Suprapubic skin (tissue), 4 donors: ENCODE measurements at regions not wholly inside any gene's neighbourhood (a gene's known extent, or its start where the extent isn't known, plus 50 kb on each side); places are given as distances from the start of the nearest gene placed in this dataset.
"Not testable (repeated sequence)": the region's sequence is repeated elsewhere in the genome, so short reads cannot be mapped to it uniquely, and the experiment has no call there.

ENCODE experiments used
- DNase-seq, 2 donors: peaks; one replicate each; pipeline ENCODE4 v3.0.0-alpha.2; 2019; ENCODE audit warnings: low spot score in 2 of 2
- H3K27ac ChIP-seq: fragments of 200-600 bp; sonication (generic); one replicate; pipeline ENCODE4 v1.5.1; 2019
- H3K27me3 ChIP-seq: fragments of 200-600 bp; sonication (generic); one replicate; pipeline ENCODE4 v1.5.1; 2019
- H3K36me3 ChIP-seq: fragments of 200-600 bp; sonication (generic); one replicate; pipeline ENCODE4 v1.5.1; 2019
- H3K4me1 ChIP-seq: fragments of 200-600 bp; sonication (generic); one replicate; pipeline ENCODE4 v1.5.1; 2019
- H3K4me3 ChIP-seq: fragments of 200-600 bp; sonication (generic); one replicate; pipeline ENCODE4 v1.5.1; 2019; ENCODE audit warnings: mild to moderate bottlenecking
- H3K9me3 ChIP-seq: fragments of 200-600 bp; sonication (generic); one replicate; pipeline ENCODE4 v1.5.1; 2019
- EP300 ChIP-seq: sonication (generic); formaldehyde crosslinking; IDR thresholded peaks from one replicate; pipeline ENCODE4 v1.6.1; 2017; ENCODE audit warnings: antibody characterized with exemption
- POLR2A ChIP-seq, 2 donors: fragments of 450-650 bp; IDR thresholded peaks; one replicate each; pipeline ENCODE4 v1.6.1; 2017; ENCODE audit warnings: antibody characterized with exemption in 2 of 2, mild to moderate bottlenecking in 2 of 2, moderate library complexity in 2 of 2
- POLR2AphosphoS5 ChIP-seq, 3 donors: sonication (generic); formaldehyde crosslinking; IDR thresholded peaks; one replicate each; pipeline ENCODE4 v1.6.1; 2017; ENCODE audit warnings: antibody characterized with exemption in 3 of 3
- WGBS: methylation state at CpG from one replicate; pipeline ENCODE4 v1.1.5; 2018; 5-methylcytosine and 5-hydroxymethylcytosine counted together
- TF ChIP-seq, protein P1 (sequence below), 2 donors: fragments of 200-600 bp in 1 of 2; fragments of 450-650 bp in 1 of 2; sonication (generic) in 1 of 2; IDR thresholded peaks; one replicate each; pipeline ENCODE4 v1.5.1; 2016 to 2019; ENCODE audit warnings: antibody characterized with exemption in 2 of 2, mild to moderate bottlenecking in 1 of 2, moderate library complexity in 1 of 2

DNA sequence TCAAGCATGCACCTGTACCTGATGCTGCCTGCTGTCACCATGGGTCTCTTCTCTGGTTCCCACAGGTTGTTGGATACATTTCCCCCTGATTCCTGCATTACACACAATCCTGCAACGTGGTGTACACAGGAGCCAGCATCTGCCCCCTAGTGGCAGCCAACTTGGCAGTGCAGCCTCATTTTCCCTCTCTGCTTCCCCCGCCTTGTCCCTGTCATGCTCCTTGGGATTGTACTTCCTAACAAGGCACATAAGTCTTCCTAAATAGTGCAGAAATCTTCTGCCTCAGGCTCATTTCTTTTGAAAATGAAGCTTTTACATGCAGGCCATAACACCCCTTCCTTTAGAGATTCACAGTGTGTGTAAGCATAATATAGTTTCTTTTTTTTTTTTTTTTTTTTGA is 387.5 kb downstream of the CCSER2 start:
- no peak overlapping the region for H3K4me3 ChIP-seq
- no peak overlapping the region for H3K27ac ChIP-seq
- no peaks in the 10 kb centered on the region for H3K36me3 ChIP-seq
- H3K9me3 ChIP-seq = no peaks in the 10 kb centered on the region
- 38% methylated on average over 2 of the region's 2 CpGs for WGBS
- H3K27me3 ChIP-seq = no peaks in the 10 kb centered on the region
- TF ChIP-seq EP300 = no peak
- no peak for TF ChIP-seq POLR2A (IDR thresholded peaks at IDR 0.05)
- no peak for TF ChIP-seq POLR2AphosphoS5 (IDR thresholded peaks at IDR 0.05)
- TF ChIP-seq, protein P1, sequence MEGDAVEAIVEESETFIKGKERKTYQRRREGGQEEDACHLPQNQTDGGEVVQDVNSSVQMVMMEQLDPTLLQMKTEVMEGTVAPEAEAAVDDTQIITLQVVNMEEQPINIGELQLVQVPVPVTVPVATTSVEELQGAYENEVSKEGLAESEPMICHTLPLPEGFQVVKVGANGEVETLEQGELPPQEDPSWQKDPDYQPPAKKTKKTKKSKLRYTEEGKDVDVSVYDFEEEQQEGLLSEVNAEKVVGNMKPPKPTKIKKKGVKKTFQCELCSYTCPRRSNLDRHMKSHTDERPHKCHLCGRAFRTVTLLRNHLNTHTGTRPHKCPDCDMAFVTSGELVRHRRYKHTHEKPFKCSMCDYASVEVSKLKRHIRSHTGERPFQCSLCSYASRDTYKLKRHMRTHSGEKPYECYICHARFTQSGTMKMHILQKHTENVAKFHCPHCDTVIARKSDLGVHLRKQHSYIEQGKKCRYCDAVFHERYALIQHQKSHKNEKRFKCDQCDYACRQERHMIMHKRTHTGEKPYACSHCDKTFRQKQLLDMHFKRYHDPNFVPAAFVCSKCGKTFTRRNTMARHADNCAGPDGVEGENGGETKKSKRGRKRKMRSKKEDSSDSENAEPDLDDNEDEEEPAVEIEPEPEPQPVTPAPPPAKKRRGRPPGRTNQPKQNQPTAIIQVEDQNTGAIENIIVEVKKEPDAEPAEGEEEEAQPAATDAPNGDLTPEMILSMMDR (IDR thresholded peaks at IDR 0.05) = no peak
- no peaks in the 10 kb centered on the region for H3K4me1 ChIP-seq
- no peak for DNase-seq

DNA sequence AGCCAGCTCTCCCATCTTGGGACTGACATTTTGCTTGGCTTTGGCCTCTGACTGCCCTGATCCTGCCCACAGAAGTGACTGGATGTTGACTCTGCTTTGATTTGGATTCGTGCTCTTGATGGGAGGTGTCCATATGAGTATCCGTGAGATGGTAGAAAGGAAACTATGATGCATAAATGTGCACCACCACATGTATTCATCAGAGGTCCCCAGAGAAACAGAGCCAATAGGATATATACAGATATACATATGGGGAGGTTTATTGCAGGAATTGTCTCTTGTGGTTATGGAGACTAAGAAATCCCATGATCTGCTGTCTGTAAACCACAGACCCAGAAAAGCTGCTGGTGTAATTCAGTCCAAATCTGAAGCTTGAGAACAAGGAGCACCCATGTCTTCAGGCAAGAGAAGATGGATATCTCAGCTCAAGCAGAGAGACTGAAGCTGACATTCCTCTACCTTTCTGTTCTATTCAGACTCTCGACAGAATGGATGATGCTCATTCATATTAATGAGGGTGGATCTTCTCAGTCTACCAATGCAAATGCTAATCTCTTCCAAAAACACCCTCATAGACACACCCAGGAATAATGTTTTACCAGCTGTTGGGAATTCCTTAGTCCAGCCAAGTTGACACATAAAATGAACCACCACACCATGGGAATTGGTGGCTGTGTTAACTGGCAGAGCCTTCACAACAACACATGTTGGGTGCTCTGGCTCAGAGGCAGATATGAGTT is 390.7 kb downstream of the CCSER2 start:
- WGBS = 87% methylated on average over 3 of the region's 3 CpGs
- no peak for DNase-seq
- Histone ChIP-seq H3K9me3 (no peaks in the 10 kb centered on the region), H3K27me3 (no peaks in the 10 kb centered on the region), H3K4me3 (no peak overlapping the region), H3K36me3 (no peaks in the 10 kb centered on the region), H3K27ac (no peak overlapping the region), H3K4me1 (no peaks in the 10 kb centered on the region)
- no peak for TF ChIP-seq POLR2A (IDR thresholded peaks at IDR 0.05)
- no peak for TF ChIP-seq POLR2AphosphoS5 (IDR thresholded peaks at IDR 0.05)
- TF ChIP-seq, protein P1 (IDR thresholded peaks at IDR 0.05) = no peak
- no peak for TF ChIP-seq EP300

DNA sequence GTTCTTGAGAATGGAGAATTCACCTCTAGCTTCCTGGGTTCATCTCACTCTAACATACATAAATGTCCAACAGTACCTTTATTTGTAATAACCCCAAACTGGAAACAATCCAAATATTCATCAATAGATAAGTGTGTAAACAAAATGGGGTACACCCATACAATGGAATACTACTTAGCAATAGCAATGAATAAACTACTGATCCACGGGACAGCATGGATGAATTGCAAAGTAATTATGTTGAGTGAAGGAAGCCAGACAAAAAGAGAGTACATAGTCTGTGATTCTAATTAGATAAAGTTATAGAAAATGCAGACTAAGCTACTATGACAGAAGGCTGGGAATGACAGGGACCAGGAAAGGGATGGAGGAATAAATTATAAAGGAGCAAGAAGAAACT is 391.3 kb downstream of the CCSER2 start:
- H3K9me3 ChIP-seq = no peaks in the 10 kb centered on the region
- no peak for TF ChIP-seq POLR2AphosphoS5 (IDR thresholded peaks at IDR 0.05)
- TF ChIP-seq POLR2A (IDR thresholded peaks at IDR 0.05) = no peak
- TF ChIP-seq EP300 = no peak
- TF ChIP-seq, protein P1 (IDR thresholded peaks at IDR 0.05) = no peak
- no peaks in the 10 kb centered on the region for H3K27me3 ChIP-seq
- no peaks in the 10 kb centered on the region for H3K4me1 ChIP-seq
- WGBS = 83% methylated on average over 1 of the region's 1 CpG
- no peak overlapping the region for H3K4me3 ChIP-seq
- no peak for DNase-seq
- no peak overlapping the region for H3K27ac ChIP-seq
- no peaks in the 10 kb centered on the region for H3K36me3 ChIP-seq

DNA sequence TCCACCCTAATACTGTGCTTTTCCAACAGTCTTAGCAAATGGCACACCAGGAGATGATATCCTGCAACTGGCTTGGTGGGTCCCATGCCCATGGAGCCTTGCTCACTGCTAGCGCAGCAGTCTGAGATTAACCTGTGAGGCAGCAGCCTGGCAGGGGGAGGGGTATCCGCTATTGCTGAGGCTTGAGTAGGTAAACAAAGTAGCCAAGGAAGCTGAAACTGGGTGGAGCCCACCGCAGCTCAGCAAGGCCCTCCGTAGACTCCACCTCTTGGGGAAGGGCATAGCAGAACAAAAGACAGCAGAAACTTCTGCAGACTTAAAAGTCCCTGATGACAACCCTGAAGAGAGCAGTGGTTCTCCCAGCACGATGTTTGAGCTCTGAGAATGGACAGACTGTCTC is 399.0 kb downstream of the CCSER2 start:
- 87% methylated on average over 5 of the region's 5 CpGs for WGBS
- H3K4me1 ChIP-seq = no peaks in the 10 kb centered on the region
- no peak for DNase-seq
- no peaks in the 10 kb centered on the region for H3K9me3 ChIP-seq
- no peaks in the 10 kb centered on the region for H3K36me3 ChIP-seq
- no peaks in the 10 kb centered on the region for H3K27me3 ChIP-seq
- H3K27ac ChIP-seq = no peak overlapping the region
- H3K4me3 ChIP-seq = no peak overlapping the region
- TF ChIP-seq POLR2AphosphoS5 (IDR thresholded peaks at IDR 0.05) (no peak), POLR2A (IDR thresholded peaks at IDR 0.05) (no peak), EP300 (no peak)
- TF ChIP-seq, protein P1 (IDR thresholded peaks at IDR 0.05) = no peak

DNA sequence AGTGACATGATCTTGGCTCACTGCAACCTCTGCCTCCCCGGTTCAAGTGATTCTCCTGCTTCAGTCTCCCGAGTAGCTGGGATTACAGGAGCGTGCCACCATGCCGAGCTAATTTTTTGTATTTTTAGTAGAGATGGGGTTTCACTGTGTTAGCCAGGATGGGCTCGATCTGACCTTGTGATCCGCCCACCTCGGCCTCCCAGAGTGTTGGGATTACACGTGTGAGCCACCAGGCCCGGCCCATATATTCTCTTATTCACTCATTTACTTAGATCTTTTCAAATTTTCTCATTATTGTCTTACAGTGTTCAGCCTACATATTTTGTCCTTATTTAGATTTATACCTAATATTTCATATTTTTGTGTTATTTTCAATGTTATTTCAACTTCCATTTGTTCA is 410.7 kb downstream of the CCSER2 start:
- 78% methylated on average over 9 of the region's 9 CpGs for WGBS
- not testable (repeated sequence) for H3K27me3 ChIP-seq, H3K4me3 ChIP-seq, H3K27ac ChIP-seq, H3K4me1 ChIP-seq, DNase-seq, H3K36me3 ChIP-seq, H3K9me3 ChIP-seq

DNA sequence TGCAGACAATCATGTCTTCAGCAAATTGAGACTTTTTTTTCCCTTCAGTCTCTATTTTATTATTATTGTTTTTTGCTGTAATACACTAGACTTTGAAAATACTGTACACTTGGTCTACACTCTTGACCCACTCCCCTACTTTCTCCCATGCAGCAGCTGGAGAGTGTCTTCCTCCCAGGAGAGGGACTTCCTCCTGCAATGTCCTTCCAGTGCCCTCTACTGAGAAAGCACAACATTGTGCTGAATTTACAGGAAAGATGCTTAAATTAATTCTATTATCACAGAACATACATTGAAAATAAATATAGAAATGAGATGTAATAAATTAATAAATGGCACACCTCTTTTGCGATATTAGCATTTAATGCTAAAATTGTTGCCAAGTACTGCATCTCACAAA is 411.3 kb downstream of the CCSER2 start:
- H3K9me3 ChIP-seq = no peaks in the 10 kb centered on the region
- 89% methylated on average over 1 of the region's 1 CpG for WGBS
- H3K36me3 ChIP-seq = no peaks in the 10 kb centered on the region
- no peaks in the 10 kb centered on the region for H3K4me1 ChIP-seq
- no peak overlapping the region for H3K4me3 ChIP-seq
- DNase-seq = no peak
- no peaks in the 10 kb centered on the region for H3K27me3 ChIP-seq
- H3K27ac ChIP-seq = no peak overlapping the region
- TF ChIP-seq POLR2AphosphoS5 (IDR thresholded peaks at IDR 0.05) (no peak), EP300 (no peak), POLR2A (IDR thresholded peaks at IDR 0.05) (no peak)
- TF ChIP-seq, protein P1 (IDR thresholded peaks at IDR 0.05) = no peak
